Dermis blood vessel endothelial cell (primary cell): ENCODE measurements at regions not wholly inside any gene's neighbourhood (a gene's known extent, or its start where the extent isn't known, plus 50 kb on each side); places are given as distances from the start of the nearest gene placed in this dataset.
A peak's percentile ranks its signal among the peaks of the same experiment; 100 is the strongest.

ENCODE experiments used
- DNase-seq: peaks from one replicate; pipeline ENCODE4 v3.0.0; 2010

DNA sequence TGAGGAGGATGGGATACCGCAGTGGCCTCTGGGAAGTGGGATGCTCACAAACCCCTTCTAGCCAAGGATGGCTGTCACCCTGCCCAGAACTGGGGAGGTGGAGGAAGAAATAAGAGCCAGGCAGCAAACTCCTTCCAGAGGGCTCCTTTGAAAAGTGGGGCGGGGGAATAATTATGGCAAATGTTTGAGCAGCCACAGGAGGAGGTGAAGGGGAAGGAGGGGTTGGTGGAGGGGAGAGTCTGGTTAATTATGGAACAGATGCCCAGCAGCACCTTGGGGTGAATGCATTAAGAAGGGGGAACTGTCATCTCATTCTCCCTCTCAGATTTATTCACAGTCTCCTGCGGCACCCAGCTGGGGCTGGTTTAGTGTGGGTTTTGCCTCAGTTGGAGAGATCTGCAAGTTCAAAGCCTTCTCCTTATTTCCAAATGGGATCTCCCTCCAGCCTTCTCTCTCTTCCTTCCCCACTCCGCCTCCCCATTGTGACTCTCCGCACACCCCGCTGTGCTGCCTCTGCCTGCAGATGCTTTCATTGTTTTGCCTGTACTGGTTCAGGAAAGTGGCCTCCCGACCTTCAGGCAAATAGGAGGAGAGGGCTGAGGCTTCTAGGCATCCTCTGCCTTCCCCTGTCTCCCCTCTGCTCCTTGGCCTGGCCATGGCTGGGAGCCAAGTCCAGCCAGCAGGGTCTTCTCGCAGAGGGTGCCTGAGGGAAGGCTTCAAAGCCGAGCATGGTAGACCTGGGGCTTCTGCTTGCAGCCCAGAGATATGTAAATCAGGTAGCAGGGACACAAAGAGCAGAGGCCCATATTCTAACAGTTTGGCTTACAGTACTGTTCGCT is 457.2 kb upstream of the MEX3C start:
- DNase-seq: no peak

DNA sequence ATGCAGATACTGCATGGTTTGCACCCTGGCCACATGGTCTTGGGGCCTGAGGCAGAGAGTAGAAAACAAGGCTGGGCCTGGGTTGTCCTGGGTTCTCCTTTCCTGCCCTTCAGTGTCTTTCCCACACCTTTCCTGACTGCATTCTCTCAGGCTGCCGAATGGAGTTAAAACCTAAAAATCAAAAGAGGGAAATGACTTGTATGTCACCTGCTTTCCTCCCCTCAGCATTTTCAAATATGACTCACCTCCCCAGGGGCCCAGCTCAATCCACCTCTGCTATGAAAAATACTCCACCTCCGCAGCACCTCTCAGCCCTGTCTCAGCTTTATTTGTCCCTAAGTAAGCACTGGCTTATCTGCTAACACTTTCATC is 457.8 kb upstream of the MEX3C start:
- no peak for DNase-seq

DNA sequence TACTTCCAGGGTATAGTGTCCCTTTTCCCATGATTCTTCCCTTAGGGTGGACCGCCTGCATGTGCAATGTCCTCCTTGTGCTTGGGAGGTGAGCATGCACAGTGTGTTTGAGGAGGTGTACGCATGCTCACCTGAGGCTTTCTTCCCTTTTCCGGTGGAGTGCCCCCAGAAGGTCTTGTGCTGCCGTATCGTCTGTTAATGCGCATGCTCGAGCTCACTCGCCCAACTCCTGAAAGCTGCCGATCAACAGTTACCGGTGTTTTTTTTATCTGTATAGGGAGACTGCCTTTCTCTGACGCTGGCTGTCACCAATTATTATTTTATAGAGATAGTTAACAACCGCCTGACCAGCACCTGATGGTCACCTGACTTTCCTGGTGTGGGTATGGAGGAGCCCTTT is 458.8 kb upstream of the MEX3C start:
- DNase-seq: no peak

DNA sequence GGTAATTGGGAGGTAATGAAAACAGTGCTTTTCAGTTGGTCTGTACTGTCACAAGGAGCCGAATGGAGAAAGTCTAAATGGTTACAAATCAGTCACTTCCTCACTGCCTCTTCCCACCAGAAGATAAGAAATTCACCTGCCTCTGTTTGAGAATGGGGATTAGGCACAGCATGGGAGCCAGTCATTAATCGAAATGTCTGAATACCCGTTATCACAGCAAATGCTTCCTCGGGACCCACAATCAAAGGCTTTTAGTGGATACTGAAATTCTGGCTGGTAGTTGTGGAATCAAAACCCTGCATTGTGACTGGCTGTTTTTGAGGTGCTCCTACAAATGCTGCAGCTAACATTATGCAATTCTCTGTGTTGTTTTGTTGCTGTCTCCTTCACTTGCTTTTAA is 461.0 kb upstream of the MEX3C start:
- DNase-seq: no peak

DNA sequence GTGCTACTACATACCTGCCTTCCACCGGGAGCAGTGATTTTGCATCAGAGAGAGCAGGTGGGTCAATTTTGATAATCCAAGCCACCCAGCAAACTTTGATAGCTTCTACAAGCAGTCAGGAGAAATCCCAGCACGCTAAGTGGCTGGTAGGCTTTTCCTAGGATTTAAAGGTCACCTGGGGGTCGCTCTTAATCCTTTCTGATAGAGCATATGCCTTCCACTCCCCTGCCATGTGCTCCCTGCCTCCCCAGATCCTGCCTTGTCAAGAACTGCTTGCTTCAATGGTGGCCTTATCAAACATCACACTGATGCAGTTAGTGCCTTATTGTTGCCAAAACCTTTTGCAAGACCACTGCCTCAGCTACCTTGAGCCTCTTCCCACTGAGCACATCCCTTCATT is 462.3 kb upstream of the MEX3C start:
- DNase-seq: no peak

DNA sequence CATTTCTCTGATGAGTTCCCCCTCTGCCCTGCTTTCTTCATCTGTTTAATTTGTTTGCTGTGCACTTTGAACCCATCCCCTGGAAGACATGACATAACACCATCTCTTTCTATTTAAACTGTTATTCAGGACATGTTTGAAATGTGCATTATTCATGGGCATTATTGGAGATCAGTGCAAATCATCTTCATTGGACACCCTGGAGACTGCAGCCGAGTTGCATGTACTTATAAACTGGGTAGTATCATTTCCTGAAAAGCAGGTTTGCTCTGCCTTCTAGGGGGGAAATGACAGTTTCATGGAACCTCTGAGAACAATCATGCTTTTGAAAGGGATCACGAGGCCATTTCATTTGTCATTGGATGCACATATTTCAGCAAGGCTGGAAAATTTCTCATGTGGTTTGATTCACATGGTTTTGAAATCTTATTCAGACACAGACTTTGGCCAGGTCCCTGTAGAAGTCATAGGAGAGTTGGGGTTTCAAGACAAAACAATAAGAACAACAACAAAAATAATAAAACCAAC is 462.8 kb upstream of the MEX3C start:
- no peak for DNase-seq

DNA sequence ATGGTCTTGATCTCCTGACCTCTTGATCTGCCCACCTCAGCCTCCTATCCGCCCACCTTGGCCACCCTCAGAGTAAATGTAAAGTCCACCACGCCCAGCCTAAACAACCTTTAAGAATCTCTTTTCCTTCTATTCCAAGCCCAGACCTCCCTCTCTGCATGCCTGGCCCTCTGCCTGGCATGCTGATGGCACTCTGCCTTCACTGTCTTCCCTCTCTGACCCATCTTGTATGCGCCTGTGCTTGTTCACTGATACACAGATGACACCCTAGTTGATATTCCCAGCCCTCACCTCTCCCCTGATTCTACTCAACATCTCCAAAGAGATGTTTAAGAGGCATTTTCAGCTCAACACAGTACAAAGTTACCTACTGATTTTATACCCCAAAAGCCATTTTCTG is 466.8 kb upstream of the MEX3C start:
- DNase-seq: no peak

DNA sequence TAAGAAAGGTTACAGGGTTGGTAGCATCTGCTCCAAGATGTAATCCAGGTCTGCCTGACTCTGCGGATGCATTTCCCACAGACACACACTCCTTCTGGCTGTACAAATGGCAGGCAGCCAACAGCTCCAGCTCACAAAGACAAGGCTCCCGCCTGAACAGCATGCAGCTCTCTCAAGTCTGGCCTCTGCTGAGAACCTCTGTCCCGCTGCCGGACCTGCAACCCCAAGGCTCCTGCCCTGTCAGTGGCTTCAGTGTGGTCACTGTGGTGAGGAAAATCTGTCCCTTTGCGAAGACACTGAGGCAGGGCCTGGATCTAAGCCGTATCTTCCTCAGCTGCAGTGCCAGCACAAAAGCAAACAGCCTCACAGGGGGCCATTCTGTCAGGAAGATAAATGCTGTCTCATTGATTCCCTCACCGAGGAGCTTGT is 469.3 kb upstream of the MEX3C start:
- DNase-seq: no peak

DNA sequence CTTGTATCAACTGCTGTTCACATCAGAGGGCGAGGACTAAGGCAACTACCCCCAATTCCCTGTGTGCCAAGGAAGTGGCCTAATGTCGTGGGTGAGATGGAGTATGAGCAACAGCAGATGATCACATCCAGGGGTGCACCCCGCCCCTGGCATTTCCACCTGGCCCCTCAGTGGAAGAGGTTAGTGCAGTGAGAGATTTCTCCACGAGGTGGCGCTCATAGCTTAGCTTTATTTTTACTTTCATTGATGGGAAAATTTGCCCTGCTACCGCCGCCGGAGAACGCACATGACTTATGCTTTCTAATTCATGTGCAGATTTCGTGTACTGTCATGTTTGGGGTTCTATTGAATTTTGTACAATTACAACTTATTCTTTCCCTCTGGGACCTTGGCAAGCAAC is 470.6 kb upstream of the MEX3C start:
- DNase-seq: peak; percentile 45

DNA sequence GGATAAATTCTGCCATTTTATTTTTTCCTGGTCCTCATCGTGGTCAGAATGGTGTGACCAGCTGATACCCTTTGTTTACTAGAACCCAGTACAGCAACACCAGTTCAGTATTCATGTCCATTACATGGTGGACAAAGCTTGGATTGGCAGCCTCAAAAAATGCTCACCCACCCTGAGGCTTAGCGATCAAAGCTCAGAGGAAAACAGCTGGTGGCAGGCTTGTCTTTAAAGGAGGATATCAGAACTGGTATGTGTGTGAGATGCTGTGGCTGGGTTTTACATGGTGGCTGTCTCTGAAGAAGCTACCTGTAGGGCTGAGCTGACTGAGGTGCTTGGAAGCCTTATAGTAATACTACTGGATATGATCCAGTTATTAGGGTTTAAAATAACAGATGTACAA is 471.1 kb upstream of the MEX3C start:
- no peak for DNase-seq

DNA sequence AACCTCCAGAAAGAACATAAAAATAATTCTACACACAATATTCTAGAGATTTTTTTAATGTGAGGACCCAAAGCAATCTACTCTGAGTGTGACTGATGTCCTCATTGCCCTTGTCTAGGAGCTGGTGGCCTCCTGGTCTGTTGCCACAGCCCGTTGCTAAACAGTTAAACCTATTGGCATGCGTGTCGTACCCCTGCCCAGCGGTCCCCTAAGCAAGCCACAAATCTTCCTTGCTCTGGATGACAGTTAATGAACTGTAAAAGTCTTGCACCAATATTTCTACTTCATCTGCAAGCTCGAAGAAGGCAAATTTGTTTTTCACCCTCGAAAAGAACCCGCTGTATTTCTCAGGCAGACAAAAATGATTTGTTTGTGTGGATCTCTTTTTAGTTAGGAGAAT is 489.1 kb upstream of the MEX3C start:
- DNase-seq: no peak

DNA sequence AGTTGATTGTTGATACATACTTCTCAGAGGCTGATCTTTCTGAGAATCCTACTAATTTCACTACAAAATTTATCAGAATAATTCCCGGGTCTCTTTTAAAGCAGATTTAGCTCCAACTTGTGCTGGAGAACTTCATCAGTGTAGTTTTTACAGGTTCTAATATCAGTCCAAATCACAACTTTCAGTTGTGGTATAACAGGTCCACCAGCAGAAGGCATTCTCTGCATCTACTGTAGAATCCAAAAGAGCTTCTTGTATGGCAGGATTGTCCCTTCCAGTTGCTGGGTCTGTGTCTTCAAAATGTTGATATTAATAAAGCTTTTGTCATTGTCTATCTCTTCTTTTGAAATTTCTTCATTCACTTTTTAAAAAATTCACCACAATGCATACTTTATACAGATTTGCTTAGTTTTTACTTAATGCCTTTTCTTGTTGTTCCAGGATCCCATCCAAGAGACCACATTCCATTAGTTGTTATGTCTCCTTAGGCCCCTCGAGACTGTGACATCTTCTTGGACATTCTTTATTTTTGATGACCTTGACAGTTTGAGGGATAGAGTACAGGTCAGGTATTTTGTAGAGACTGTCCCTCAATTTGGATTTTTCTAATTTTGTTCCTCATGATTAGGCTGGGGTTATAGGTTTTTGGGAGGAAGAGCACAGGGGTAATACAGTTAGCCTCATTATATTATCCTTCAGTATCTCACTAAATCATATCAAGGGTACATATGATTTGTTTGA is 490.5 kb upstream of the MEX3C start:
- DNase-seq: no peak

DNA sequence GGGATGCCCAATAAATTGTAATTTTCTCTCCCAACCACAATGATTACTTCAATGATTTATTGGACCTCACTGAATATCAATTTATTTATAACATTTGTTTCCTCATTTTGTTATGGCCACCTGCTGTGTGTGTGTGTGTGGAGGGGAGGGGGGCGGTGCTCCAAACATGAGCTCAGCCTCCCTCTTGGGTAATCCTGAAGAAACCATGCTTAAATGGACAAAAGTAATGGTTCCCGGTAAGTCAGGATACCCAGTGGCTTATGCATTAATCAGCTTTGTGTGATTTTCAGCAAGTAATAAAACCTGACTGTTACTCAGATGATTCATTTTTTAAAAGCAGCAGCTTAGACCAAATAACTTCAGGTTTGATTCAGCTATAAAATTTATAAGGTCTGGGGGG is 495.1 kb upstream of the MEX3C start:
- DNase-seq: no peak

DNA sequence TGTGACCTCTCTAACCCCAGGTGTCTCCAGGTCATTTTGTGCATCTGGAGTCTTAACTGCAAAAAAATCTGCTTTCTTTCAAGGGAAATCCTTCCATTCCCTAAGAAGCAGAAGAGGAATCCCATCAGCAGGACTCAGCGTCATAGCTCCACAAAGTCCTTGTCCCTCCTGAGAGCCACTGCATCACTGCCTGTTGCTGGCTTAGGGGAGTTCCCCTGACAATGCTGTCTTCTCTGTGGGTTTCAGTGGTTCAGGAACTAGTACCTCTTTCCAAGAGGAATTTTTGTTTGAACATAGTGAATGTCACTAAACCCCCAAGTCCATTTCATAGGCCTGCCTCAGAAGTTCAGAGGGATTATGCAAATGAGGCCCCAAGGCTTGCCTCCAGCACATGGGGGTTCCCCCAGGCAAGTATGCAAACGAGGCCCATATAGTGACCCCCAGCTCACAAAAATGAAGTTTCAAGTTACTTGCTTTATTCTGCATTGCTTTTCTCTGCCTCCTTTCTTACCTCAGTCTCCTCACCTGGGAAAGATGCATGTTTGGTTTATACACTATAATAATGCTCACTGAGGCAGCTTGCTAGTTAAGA is 513.9 kb upstream of the MEX3C start:
- no peak for DNase-seq

DNA sequence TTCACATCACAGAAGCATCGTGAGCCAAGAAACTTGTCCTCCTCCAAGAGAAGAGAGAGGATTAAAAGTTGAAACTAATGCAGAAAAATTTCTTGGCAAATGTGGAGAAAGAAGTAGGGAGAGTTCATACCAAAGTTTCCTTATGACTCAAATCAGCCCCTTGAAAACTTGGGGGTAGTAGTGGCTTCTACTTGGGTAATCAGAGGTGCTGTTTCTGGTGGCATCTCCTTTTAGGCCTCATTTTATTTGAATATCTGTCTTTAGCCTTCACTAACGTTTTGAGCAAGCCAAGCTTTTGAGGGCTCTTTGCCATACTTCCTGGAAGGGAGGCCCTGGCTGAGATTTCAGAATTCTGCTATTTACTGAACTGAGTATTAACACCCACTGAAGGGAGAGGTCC is 515.3 kb upstream of the MEX3C start:
- DNase-seq: no peak

DNA sequence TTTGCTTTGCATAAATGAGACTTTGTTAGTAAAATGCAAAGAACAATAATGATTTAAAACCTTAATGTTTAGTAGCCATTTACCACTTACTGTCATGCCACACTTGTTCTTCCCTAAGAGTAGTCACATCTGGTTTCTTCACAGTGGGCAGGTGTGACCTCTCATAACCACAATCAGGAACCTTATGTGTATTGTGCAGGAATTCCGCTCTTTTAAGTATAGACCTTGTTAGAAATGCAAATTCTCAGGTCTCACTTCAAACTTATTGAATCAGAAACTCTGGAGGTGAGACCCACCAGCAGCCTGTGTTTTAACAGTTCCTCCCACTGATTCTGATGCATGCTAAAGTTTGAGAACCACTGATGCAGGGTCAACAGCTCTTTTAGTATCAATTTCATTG is 518.8 kb upstream of the MEX3C start:
- DNase-seq: no peak

DNA sequence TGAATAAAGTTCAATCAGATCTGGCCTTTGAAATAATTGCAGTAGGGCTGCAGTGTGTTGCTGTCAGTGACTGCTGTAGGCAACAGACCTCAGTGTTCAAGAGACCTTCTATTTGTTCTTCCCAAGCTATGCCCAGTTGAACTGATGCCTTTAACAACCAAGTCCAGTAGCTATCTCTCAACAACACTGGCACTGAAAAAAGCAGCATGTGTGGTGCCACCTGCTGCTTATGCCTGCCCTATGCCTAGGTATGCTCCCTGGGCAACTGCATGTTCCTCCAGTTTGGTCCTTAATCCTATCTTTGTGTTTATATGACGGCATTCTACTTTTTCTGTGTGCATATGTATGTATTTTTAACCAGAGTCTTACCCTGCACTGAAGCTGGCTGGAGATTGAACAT is 523.9 kb upstream of the MEX3C start:
- no peak for DNase-seq

DNA sequence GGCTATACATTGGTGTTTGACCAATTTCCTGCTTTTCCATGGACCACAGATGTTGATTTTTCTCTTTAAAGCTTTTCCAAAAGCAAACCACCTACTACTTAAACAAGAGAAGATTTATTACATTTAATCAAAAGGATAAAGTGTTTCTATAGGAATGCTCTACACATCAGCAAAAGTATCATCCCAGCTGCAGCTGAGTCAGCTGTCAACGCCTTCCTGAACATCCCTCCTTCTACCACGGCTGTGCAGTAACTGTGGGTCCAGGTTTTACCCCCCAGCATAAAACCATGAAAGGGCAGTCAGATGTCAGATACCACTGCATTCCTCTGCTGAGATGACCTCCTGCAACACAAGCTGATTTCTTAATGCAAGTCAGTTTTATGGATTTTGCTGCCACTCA is 524.5 kb upstream of the MEX3C start:
- no peak for DNase-seq

DNA sequence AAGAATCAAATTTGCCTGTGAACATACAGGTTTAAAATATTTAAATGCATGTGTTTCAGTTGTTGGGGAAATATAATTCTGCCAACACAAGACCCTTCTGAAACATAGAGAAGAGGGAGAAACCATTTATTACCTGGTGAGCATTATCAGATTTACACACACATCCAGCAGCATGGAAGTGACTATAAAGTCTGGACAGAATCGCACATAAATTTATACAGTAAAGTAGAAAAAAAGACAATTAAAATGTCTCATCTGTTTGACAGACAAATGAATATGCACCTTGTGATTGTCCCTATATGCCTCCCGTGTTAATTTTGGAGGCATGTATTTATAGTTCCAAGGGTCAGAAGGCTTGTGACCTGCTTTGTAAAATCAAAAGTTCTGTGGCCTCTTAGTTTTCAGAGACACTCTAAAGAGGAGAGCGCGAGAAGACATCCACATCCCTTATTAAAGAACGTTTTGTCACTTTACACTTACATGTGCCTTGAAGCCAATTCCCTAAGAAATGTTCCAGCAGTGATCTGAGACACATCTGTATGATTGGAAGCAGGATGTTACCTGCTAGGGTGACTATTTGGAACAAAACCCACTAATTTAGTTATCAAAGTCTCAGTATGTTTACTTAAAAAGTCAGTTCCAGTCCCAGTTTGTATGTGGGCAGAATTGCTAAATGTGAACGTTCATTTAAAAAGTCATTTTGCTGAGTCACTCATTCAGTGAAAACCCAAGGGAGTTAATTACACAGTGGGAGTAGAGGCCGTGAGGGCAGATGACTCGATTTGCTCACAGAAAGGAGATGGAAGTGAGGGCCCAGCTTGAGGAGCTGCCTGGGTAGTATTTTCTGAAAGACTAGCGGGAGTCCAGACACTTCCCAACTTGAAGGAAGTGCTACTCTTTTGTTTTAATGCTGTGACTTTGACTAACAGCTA is 527.6 kb upstream of the MEX3C start:
- no peak for DNase-seq

DNA sequence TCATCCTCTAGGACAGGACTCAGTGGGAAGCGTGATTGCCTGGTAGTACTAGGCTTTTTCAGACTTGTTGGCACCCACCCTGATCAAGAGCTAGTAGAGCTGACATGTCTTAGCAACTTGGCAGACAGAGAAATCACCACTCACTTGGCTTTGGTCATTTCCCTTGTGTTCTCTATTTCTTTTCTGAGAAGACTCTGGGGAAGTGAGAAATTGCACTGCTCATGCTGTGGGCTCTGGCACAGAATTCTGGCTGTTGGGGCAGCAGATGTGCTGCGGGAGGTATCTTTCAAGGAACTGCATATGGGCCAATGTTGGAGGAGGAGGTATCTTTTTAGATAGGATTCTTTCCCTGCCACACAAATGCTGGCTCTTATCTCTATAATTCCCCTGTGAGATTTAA is 529.1 kb upstream of the MEX3C start:
- DNase-seq: no peak

DNA sequence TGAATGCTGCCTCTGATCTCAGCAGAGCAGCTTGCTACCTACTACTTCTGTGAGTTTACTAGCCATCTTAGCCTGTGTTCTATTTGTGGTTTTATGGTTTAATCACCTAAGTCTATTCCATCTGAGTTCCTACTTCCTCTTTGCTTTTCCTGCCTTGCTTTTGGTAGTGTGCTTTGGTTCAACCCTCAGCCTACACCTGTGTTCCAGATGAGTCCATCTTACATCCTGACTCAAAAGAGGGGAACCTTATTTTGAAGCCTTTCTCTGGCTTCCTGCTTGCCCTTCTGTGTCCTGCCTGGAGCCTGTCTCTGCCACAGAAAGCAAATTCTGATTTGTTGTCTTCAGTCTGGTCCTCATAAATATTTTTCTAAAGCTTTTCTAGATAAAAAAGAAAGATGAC is 530.3 kb upstream of the MEX3C start:
- DNase-seq: no peak

DNA sequence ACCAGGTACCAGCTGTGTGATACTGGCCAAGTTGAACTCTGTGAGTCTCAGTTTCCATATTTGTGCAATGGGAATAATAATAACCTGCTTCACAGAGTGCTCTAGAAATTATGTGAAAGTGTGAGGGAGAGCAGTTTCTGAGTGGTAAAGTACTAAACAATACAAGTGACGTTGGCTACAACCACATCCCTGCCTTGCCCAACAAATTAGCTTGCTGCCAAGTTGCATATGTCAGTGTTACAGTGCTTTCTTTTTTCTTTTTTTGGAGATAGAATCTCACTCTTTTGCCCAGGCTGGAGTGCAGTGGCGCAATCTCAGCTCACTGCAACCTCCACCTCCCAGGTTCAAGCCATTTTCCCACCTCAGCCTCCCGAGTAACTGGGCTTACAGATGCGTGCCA is 533.6 kb upstream of the MEX3C start:
- no peak for DNase-seq

DNA sequence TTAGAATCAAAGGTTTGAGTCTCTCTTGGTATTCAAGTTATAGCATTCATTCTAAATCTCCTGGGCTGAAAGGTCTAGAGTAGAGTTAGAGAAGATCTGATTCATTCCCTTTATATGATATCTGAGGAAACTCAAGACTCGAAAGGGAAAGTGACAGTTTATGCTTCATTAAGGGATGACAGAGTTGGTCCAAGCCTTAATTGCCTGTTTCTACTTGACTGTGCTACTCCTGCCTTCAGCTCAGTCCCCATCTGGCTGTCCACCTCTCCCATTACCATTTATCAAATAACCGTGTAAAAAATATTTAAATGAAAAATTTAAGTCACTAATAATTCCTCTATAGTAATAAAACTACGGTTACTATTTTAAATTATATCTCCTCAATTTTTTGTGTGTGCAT is 537.1 kb upstream of the MEX3C start:
- DNase-seq: no peak
